Inferior parietal cortex (tissue), 1 donor: ENCODE measurements at regions not wholly inside any gene's neighbourhood (a gene's known extent, or its start where the extent isn't known, plus 50 kb on each side); places are given as distances from the start of the nearest gene placed in this dataset.
"Not testable (repeated sequence)": the region's sequence is repeated elsewhere in the genome, so short reads cannot be mapped to it uniquely, and the experiment has no call there.

ENCODE experiments used
- DNase-seq: peaks from one replicate; pipeline ENCODE4 v3.0.0-alpha.2; 2016; ENCODE audit errors: extremely low spot score

DNA sequence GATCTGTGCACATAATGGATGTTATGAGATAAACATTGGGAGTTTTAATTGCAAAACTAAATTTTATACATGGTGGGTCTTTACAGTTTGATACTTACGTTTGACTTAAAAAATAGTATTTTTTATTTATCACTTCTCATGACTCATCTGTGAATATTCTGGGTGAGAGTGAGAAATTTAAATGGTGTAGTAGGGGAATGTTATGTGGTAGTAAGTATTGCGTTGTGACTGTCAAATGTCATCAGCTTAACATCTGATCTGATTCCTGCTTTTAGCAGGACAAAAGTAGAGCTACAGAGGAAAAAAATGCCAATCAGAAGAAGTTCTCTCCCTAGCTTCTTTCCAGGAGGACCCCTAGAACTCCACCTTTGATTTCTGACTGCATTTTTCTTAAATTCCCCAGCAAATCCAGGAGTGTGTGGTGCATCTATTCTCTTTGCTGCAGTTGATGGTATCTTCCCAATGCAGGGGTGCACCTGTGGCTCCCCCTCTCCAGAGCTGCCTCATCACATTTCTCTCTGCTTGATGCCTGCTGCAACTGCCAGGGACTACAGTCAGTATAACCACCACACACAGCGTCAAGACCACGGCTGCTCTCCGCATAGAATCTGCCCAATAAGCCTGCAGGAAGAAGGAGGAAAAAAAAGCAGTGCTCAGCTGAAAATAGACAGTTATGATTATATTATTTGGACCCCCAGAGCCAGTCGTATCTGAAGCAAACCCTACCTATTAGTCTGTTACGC, 151.3 kb upstream of the THUMPD2 start:
- DNase-seq: no peak

DNA sequence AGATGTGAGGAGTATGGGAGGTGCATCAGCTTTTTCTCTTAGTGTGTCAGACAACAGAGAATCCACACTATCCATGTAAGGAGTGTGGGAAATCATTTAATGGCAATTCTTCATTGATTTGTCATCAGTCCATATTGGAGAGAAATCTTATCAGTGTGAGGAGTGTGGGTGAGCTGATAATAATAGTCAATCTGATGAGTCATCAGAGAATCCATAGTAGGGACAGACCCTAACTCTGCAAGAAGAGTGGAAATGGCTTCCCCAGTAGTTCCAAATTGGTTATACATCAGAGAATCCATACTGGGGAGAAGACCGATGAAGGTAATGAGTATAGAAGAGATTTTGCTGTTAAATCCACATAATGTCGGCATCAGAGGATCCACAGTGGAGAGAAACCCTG, 150.5 kb upstream of the THUMPD2 start:
- no peak for DNase-seq

DNA sequence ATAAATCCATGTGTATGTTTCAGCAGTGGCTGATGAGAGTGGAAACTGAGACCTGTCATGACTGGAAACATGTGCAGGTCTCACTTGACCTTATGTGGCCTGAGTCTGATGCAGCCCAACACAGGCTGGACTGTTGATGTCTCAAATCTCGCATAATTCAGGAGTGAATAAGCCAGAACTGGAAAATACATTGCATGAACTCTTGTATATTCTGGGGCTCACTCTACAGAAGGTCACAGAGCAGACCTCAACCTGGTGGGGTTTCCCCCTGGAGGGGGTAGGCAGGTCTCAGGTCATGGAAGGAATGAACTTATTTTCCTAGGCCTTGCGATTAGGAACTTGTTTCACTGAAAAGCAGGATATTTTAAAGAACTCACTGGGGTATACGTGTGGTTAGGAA, 146.3 kb upstream of the THUMPD2 start:
- no peak for DNase-seq

GRCh38 chr2:39923455-39923854, 144.4 kb upstream of the THUMPD2 start:
- DNase-seq: no peak

DNA sequence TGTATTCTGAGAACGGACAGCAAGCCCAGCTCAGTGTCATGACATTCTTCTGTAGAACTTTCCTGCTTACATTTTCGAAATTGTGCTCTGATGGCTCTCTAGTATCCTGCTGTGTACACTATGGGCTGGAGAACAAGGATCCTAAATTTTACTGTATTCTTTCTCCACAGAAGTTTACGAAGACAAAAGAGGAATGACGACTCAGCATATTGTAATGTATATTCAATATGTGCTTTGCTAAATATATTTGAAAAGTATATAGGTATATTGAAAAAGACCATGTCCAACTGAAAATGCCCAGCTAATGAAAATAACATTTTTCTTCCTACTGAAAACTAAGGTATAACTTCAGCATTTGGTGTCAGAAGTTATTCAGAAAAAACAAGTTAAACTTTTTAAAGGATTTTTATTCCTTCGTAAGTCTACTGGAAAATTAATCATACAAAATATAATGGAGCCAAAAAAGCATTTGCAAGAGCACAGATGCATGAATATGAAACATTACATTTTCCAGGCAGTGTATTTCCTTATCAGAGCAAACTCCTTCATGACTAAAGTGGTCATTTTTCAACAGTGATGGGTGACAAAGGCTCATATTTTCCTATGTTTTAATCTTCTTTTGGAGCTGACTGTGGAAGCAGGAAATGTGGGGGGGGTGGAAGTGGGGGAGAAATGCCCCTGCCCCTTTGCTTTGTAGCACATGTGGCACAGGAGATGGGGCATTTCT, 143.8 kb upstream of the THUMPD2 start:
- no peak for DNase-seq

DNA sequence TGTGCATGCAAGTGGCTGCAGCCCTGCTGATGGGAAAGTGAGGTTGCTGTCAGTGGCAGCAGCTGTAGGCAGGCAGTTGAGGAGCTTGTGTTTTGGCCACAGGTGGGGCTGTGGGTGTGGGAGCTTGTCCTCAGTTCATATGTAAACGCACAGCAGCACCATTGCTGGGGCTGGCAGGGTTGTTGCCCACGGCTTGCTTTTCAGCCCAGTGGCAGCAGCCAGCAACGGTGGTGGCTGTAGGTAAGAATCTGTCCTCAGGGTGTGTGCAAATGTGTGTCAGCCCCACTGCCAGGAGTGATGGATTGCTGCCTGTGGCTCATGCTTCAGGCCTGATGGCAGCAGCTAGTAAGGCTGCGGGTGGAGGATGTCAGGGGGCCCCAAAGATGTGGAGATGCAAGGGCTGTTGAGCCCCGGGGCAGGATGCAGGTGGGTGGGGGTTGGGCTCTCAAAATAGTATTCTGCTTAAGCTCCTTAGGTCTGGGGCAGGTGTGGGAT, 141.3 kb upstream of the THUMPD2 start:
- DNase-seq: no peak

DNA sequence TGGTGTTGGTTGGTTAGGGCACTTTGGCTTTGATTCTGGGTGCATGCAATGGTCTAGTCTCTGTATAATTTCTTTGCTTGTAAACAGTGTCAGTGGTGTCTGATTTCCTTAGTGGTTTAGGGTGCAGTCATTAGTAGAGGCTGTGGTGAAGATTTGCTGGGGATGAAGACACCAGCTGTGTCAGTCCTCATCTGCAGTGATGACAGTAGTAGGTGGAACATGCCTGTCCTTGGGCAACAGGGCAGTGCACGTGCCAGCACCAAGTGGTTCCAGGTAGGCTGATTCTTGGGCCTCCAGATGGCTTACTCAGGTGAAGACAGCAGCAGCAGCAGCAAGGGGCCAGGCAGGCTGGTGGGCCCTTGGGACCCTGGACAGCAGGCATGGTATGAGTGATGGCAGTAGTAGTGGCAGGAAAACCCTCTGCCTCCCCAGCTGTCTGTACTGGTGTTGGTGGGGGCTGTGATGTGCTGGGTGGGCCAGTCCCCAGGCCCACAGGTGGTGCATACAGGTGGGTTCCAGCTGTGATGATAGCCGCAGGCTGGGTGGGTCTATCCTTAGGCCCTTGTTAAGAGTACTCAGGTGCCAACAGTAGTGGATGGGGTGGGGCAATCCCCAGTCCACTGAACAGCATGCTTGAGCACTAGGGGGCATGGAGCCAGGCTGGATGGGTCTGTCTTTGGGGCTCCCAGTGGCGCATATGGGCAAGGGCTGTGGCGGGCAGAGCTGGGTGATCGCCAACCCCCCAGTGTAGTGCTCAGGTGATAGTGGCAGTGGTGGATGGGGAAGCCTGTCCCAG, 140.7 kb upstream of the THUMPD2 start:
- DNase-seq: no peak

- no peak for DNase-seq
Observed at GRCh38 chr2:39918886-39919285, 139.8 kb upstream of the THUMPD2 start.

DNA sequence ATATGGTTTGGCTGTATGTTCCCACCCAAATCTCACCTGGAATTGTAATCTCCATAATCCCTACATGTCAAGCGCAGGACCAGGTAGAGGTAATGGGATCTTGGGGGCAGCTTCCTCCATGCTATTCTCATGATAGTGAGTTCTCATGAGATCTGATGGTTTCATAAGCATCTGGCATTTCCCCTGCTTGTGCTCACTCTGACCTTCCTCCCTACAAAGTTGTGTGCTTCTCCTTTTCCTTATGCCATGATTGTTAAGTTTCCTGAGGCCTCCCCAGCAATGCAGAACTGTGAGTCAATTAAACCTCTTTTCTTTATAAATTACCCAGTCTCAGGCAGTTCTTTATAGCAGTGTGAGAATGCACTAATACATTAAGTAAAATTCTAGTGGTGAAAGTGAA, 138.3 kb upstream of the THUMPD2 start:
- not testable (repeated sequence) for DNase-seq

DNA sequence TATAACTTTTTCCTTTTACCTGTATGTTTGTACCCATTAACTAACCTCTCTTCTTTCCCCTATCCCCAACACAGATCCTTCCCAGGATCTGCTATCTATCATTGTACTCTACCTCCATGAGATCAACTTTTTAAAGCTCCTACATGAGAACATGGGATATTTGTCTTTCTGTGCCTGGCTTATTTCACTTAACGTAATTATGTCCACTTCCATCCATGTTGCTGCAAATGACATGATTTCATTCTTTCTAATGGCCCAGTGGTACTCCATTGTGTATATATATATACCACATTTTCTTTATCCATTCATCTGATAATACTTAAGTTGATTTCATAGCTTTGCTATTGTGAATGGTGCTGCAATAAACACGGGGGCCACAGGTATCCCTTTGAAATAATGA, 135.9 kb upstream of the THUMPD2 start:
- no peak for DNase-seq

- peak; percentile 84 for DNase-seq
Observed at GRCh38 chr2:39913648-39914461, 134.8 kb upstream of the THUMPD2 start.

GRCh38 chr2:39902103-39902502, 123.0 kb upstream of the THUMPD2 start:
- DNase-seq: peak; percentile 10

DNA sequence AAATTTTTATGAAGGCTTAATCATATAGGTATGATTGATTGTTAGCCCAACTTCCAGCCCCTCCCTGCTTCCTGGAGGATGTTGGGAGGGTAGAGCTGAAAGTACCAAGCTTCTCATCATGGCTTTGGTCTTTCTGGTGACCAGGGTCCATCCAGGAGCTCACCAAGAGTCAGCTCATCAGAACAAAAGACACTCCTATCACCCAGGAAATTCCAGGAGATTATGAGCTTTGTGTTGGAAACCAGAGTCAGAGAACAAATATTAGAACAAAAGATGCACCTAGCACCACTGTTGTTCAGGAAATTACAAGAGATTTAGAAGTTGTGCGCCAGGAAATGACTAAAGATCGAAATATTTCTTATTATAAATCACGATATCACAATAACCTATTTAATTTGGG, 119.9 kb upstream of the THUMPD2 start:
- no peak for DNase-seq

DNA sequence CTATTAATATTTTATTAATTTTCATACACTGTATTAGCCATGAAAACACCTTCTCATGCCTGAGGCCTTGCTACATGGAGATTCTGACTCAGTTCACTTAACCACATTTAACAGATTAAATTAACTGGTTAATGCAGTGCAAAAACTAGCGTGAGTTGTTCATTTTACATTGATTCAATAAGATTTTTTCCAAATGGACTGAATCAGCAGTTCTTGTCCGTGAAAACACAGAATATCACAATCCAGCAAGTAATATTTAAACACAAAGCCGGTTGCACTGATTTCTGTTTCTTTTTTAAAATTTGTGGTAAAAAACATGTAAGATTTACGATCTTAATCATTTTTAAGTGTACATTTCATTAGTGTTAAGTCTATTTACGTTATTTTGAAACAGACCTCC, 118.2 kb upstream of the THUMPD2 start:
- no peak for DNase-seq

GRCh38 chr2:39894082-39894481, 115.0 kb upstream of the THUMPD2 start:
- no peak for DNase-seq

- no peak for DNase-seq
Observed at GRCh38 chr2:39893616-39894015, 114.6 kb upstream of the THUMPD2 start.

DNA sequence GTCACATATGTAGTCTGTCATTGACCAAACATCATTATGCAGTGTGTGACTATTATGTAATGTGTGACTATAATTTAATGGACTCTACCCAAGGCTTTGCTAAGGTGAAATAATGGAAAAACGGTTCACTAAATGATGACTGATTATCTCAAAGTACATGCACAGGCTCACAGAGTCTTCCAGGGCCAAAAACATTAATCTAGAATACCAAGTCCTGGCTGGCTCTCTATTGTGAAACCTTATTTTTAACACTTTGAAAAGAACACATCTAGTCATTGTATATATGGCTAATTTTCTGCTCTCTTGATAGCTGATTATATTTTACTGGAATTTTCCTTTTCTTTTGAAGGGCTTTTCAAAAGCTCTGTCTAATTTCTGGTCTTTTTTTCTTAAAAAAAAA, 102.9 kb upstream of the THUMPD2 start:
- no peak for DNase-seq

GRCh38 chr2:39881494-39881893, 102.4 kb upstream of the THUMPD2 start:
- DNase-seq: no peak

- not testable (repeated sequence) for DNase-seq
Observed at GRCh38 chr2:39879001-39879400, 99.9 kb upstream of the THUMPD2 start.

DNA sequence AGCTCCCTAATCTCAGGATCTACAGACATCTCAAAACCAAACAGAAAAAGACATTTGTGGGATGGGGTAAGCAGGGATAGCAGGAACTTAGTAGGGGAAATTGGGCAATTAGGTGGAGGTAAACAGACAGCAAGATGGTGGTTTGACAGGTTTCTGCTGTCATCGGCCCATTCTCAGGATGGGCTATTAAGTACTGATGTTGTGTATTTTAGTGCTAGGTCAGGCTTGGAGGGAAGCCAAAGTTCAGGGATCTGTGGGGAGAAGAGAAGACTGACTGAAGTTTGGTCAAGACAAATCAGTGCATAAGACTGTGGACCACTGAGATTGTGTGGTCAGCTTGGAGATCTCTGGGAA, 96.8 kb upstream of the THUMPD2 start:
- no peak for DNase-seq

DNA sequence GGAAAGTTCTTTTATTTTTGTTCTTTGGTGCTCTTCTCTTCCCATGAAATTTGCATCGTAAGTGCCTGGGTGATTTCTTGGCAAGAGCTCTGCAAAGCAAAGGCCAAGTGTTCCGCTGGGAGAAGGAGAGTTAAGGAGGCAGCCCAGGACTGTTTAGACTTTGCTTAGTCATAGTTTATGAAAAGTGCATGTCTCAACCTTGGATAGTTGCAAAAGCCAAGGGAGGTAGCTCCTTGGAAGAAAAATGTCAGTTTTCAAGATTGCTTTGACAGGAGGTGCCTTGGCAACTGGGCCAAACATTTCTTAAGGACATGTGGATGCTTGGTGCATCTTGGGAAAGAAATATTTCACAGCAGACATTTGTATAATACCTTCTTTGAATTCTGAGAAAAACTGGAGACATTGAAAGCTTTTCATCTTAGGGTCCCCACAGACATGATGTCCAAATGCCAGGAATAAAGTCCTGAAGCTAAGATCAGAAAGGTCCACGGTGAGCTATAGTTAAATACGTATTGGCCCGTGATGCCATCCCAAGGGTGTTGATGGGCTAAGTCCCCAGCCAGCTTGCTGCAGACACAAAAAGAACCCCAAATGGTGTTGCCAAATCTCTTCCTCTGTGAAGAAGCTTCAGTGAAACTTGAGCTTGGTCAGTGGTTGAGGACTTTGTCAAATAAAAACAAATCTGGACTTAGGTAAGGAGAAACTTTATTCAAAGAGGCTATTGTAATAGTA, 96.3 kb upstream of the THUMPD2 start:
- peak; percentile 47 for DNase-seq
